NOMO-1 treated with DMSO at 0.1 percent for 48 hours (cell line): ENCODE measurements at regions not wholly inside any gene's neighbourhood (a gene's known extent, or its start where the extent isn't known, plus 50 kb on each side); places are given as distances from the start of the nearest gene placed in this dataset.

Experiments used
- DNase-seq: peaks from one replicate; lab custom pipeline; 2025; ENCODE audit not compliant: unreplicated experiment; lab: John Stamatoyannopoulos, UW

DNA sequence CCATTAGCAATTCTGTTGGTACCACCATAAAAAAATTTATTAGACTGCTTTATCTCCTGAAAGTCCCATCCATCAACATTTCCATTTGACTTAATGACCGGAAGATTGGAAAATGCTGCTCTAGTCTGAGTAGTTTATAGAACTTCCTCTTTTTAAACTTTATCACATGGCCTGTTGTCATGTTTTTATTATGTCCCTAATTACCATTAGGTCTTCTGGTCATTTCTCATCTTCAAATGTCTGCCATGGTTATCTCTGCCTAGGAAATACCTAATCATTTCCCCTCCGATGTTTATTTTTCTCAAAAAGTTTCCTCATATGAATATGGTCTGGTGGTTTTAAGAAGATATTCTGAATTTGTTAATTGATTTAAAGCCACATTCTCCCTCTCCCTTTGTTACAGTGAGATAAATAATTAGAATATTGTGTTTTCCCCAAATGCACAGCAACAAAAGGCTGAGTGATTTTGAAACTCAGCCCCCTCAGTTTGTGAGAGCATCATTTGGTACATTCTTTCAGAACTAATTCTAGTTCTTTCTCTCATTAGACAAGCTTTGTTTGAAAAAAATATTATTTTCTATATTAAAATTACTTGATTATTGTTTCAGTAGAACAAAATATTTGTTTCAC, 317.1 kb upstream of the ST6GAL2 start:
- DNase-seq, result no peak

GRCh38 chr2:107215401-107216350, 329.7 kb upstream of the ST6GAL2 start:
- DNase-seq, result no peak

GRCh38 chr2:107218208-107218607, 332.2 kb upstream of the ST6GAL2 start:
- DNase-seq, result no peak

DNA sequence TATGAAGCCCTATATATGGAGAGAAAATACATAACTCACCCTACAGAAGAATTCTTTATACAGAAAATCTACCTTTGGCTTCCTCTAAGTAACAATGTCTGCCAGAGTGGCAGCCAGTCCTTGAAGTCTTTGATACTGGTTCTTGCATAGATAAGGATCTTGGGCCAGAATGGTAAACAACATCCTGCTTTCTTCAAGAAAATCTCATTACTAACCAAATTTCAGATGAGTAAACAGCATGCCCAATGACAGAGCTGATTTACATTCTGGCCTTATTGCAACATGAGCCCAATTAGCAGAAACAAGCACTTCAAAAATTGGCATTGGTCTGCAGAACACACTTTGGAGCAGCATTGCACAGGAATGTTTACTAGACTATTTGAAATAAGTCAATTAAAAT, 336.5 kb upstream of the ST6GAL2 start:
- no peak for DNase-seq

- no peak for DNase-seq
Measured at GRCh38 chr2:107235491-107236254, 349.7 kb upstream of the ST6GAL2 start.

DNA sequence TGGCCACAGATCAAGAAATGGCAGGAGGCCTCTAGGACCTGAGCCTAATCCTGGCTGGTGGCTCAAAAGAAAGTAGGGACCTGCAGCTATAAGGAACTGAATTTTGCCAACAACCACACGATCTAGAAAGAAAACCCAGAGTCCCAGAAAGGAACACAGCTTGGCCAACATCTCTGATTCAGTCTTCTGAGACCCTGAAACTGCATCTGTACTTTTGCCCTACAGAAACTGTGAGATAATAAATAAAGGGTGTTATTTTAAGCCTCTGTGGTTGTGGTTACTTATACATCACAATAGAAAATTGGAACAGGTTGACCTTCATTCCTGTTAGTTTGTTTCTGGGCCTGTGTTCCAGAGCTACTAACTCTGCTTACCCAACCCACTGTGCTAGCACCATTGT, 356.8 kb upstream of the ST6GAL2 start:
- DNase-seq, result no peak

- no peak for DNase-seq
Measured at GRCh38 chr2:107248932-107249331, 363.0 kb upstream of the ST6GAL2 start.

- no peak for DNase-seq
Measured at GRCh38 chr2:107255744-107256143, 369.8 kb upstream of the ST6GAL2 start.

DNA sequence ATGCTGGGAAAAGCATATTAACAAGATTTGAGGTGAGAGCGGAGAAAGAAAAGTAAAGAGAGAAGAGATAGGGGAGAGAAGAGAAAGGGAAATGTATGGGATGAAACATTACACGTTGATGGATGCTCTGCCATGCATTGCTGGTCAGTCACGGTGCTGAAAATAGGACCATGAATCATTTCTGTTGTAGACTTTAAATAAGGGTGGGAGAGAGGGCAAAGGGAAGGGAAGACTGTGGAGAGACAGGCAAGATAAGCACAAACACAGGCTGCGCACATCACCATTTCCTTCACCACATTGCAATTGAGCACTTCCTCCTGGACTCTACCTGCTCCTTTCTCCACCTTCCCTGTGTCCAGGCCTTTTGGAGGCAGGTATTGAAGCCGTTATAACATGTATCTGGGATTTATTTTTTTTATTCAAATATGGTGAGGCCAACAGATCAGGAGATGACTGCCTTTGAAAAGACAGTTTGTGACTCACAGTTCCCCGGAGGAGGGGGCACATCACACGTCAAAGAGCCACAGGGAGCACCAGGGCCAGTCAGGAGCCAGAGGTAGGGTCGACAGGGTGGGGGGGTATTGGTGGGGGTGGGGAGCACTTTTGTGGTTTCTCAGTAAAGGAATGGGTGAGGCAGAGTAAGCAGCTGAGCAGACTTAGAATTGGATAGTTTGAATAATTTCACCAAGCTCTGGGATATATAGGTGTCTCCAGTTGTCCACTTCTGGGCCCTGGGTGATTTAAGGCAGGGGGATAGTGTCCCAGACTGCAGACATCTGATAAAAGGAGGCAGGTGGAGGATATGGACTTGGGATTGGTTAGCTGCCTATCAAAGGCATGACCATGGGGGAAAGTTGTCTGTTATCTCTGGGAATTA, 372.8 kb upstream of the ST6GAL2 start:
- DNase-seq, result no peak

- DNase-seq, result no peak
Measured at GRCh38 chr2:107259408-107260195, 373.6 kb upstream of the ST6GAL2 start.

DNA sequence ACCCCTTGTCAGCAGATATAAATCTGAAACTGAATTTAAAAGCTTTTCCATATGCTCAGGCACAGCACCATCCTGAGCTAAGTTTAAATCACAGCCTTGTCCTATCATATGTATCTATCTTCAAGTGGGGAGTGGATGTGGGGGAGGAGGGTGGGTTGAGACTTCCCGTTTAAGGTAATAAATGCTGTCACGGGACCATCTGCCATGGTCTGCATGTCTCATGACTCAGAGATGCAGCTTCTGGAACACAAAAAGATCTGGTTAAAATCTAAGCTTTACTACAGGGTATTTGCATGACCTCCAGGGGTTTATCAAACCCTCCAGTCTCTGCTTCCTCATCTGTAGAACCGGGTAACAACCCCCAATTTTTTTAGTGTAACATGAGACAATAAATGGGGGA, 377.7 kb upstream of the ST6GAL2 start:
- no peak for DNase-seq

GRCh38 chr2:107264184-107264583, 378.2 kb upstream of the ST6GAL2 start:
- no peak for DNase-seq

DNA sequence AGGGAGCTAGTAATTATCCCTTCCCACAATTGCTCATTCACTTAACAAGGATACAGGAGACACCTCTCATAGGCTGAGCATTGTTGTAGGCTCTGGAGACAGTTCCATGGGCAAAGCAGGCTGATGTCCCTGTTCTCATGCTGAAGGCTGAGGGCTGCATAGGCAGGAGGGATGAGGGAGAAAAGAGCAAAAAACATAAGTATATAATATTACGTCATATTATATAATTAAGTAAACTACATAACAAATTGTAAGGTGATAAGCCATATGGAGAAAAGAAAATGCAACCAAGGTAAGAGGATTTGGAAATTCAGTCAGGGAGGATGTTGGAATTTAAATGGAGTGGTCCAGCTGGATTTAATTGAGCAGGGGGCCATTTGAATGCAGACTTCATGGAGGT, 380.6 kb upstream of the ST6GAL2 start:
- DNase-seq, result no peak

DNA sequence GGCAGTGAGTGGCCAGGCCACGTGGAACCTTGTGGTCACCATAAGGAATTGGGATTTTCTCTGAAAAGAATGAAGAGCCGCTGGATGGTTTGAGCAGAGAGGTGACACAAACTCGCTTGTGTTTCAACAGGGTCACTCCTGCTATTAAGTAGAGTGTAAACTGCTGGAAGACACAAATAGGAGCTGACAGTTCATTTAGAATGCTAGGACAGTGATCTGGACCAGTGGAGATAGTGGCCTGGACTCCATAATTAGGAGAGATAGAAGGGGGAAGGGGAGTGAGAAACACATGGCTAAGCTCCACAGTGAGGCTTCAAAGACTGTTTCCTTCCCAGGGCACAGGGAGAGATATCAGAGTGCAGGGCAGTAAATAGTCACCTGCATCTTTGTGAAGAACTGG, 381.1 kb upstream of the ST6GAL2 start:
- DNase-seq, result no peak

DNA sequence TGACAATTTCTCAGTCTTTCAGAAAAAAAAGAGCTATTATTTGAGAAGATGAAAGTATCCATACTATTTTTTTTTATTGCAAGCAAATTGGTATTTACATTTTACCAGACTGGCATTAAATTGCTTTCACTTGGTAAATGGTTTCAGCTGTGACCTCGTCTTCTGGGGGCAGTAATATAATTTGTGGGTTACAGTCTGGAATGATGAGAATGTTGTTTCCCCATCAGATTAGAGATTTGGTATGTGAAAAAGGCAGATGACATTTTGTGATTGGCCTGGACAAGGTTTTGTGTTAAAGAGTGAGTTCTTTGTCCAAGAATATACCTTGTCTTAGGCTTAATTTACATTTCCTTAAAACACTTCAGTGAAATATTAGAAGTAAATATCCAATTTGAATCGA, 390.1 kb upstream of the ST6GAL2 start:
- DNase-seq, result no peak

- DNase-seq, result no peak
Measured at GRCh38 chr2:107278672-107279071, 392.7 kb upstream of the ST6GAL2 start.

DNA sequence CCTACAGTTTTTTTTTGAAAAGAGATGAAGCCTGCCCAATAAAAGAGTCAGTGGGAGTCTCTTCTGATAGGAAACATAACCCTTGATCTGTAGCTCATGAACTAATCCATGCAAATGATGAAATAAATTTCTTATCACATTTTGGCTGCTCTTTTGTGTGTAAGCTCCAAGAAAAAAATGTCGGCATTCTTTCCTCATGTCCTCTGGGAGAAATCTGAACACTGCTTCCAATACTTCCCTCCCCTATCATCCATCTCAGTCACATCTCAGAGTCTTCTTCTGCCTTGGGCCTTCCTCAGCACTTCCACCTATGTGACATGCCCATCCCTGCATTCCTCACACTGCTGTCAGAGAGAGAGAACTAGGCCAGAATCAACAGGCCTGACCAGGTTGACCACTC, 395.7 kb upstream of the ST6GAL2 start:
- no peak for DNase-seq

- no peak for DNase-seq
Measured at GRCh38 chr2:107282135-107282534, 396.2 kb upstream of the ST6GAL2 start.

GRCh38 chr2:107285621-107286299, 399.8 kb upstream of the ST6GAL2 start:
- no peak for DNase-seq
